H7 (cell line): ENCODE measurements at regions not wholly inside any gene's neighbourhood (a gene's known extent, or its start where the extent isn't known, plus 50 kb on each side); places are given as distances from the start of the nearest gene placed in this dataset.
"Not testable (repeated sequence)": the region's sequence is repeated elsewhere in the genome, so short reads cannot be mapped to it uniquely, and the experiment has no call there.

Source experiments
- DNase-seq: peaks from one replicate; pipeline ENCODE4 v3.0.0; 2012
- H3K27me3 ChIP-seq: 2 replicates; pipeline ENCODE4 v1.6.0; 2011; ENCODE audit warnings: mild to moderate bottlenecking, low read length; ENCODE audit not compliant: control insufficient read depth, insufficient read depth
- H3K36me3 ChIP-seq: replicated peaks from 2 replicates; pipeline ENCODE4 v1.5.1; 2011; ENCODE audit warnings: low read length; ENCODE audit not compliant: control insufficient read depth, insufficient read depth
- H3K4me3 ChIP-seq: 2 replicates; pipeline ENCODE4 v1.5.1; 2011; ENCODE audit warnings: low read depth, mild to moderate bottlenecking, control low read depth, low read length, moderate library complexity; ENCODE audit not compliant: insufficient read depth

- Histone ChIP-seq H3K27me3 (no peaks in the 10 kb centered on the region), H3K36me3 (no peaks in the 10 kb centered on the region), H3K4me3 (no peak overlapping the region)
- DNase-seq: no peak
Observed at GRCh38 chr3:18546632-18547031, 121.5 kb upstream of the SATB1 start.

- Histone ChIP-seq H3K36me3 (no peaks in the 10 kb centered on the region), H3K27me3 (no peaks in the 10 kb centered on the region), H3K4me3 (no peak overlapping the region)
- DNase-seq: no peak
Observed at GRCh38 chr3:18544146-18544545, 119.0 kb upstream of the SATB1 start.

GRCh38 chr3:18538463-18539230 is 113.5 kb upstream of the SATB1 start:
- DNase-seq: no peak
- H3K27me3 ChIP-seq: no peaks in the 10 kb centered on the region
- no peak overlapping the region for H3K4me3 ChIP-seq
- H3K36me3 ChIP-seq: no peaks in the 10 kb centered on the region

- DNase-seq: no peak
- H3K4me3 ChIP-seq: no peak overlapping the region
- H3K36me3 ChIP-seq: no peaks in the 10 kb centered on the region
- no peaks in the 10 kb centered on the region for H3K27me3 ChIP-seq
Observed at GRCh38 chr3:18533039-18533438, 107.9 kb upstream of the SATB1 start.

- Histone ChIP-seq H3K36me3 (no peaks in the 10 kb centered on the region), H3K4me3 (no peak overlapping the region), H3K27me3 (no peaks in the 10 kb centered on the region)
- no peak for DNase-seq
Observed at GRCh38 chr3:18531662-18532061, 106.5 kb upstream of the SATB1 start.

- Histone ChIP-seq H3K4me3 (no peak overlapping the region), H3K27me3 (no peaks in the 10 kb centered on the region), H3K36me3 (no peaks in the 10 kb centered on the region)
- DNase-seq: no peak
Observed at GRCh38 chr3:18529631-18530030, 104.5 kb upstream of the SATB1 start.

GRCh38 chr3:18527691-18528090 is 102.6 kb upstream of the SATB1 start:
- Histone ChIP-seq H3K27me3 (no peaks in the 10 kb centered on the region), H3K4me3 (no peak overlapping the region), H3K36me3 (no peaks in the 10 kb centered on the region)
- no peak for DNase-seq

GRCh38 chr3:18526667-18527066 is 101.5 kb upstream of the SATB1 start:
- Histone ChIP-seq H3K36me3 (no peaks in the 10 kb centered on the region), H3K27me3 (no peaks in the 10 kb centered on the region), H3K4me3 (no peak overlapping the region)
- DNase-seq: no peak

- H3K4me3 ChIP-seq: peak overlapping the region; percentile 20
- not testable (repeated sequence) for H3K27me3 ChIP-seq, H3K36me3 ChIP-seq, DNase-seq
Observed at GRCh38 chr3:18516170-18516569, 91.0 kb upstream of the SATB1 start.

GRCh38 chr3:18513091-18513490 is 88.0 kb upstream of the SATB1 start:
- Histone ChIP-seq H3K27me3 (no peaks in the 10 kb centered on the region), H3K4me3 (no peak overlapping the region), H3K36me3 (no peaks in the 10 kb centered on the region)
- DNase-seq: no peak

GRCh38 chr3:18512007-18512406 is 86.9 kb upstream of the SATB1 start:
- Histone ChIP-seq H3K36me3 (no peaks in the 10 kb centered on the region), H3K4me3 (no peak overlapping the region), H3K27me3 (no peaks in the 10 kb centered on the region)
- no peak for DNase-seq

- Histone ChIP-seq H3K27me3 (no peaks in the 10 kb centered on the region), H3K36me3 (no peaks in the 10 kb centered on the region), H3K4me3 (no peak overlapping the region)
- no peak for DNase-seq
Observed at GRCh38 chr3:18510947-18511346, 85.8 kb upstream of the SATB1 start.

GRCh38 chr3:18507333-18507732 is 82.2 kb upstream of the SATB1 start:
- no peak for DNase-seq
- no peaks in the 10 kb centered on the region for H3K27me3 ChIP-seq
- H3K4me3 ChIP-seq: no peak overlapping the region
- H3K36me3 ChIP-seq: no peaks in the 10 kb centered on the region

GRCh38 chr3:18505056-18505455 is 79.9 kb upstream of the SATB1 start:
- no peaks in the 10 kb centered on the region for H3K36me3 ChIP-seq

GRCh38 chr3:18501679-18502343 is 76.7 kb upstream of the SATB1 start:
- Histone ChIP-seq H3K36me3 (no peaks in the 10 kb centered on the region), H3K27me3 (no peaks in the 10 kb centered on the region), H3K4me3 (no peak overlapping the region)
- no peak for DNase-seq

More at GRCh38 chr3:18505056-18505455, 79.9 kb upstream of the SATB1 start:
- Histone ChIP-seq H3K4me3 (no peak overlapping the region), H3K27me3 (no peaks in the 10 kb centered on the region)
- no peak for DNase-seq
